Right renal cortex interstitium (tissue), 3 donors: ENCODE measurements at regions not wholly inside any gene's neighbourhood (a gene's known extent, or its start where the extent isn't known, plus 50 kb on each side); places are given as distances from the start of the nearest gene placed in this dataset.
"Not testable (repeated sequence)": the region's sequence is repeated elsewhere in the genome, so short reads cannot be mapped to it uniquely, and the experiment has no call there.

ENCODE experiments used
- DNase-seq, 3 donors: peaks; one replicate each; pipeline ENCODE4 v3.0.0-alpha.2; 2013; ENCODE audit warnings: low read depth in 3 of 3, low spot score in 2 of 3

DNA sequence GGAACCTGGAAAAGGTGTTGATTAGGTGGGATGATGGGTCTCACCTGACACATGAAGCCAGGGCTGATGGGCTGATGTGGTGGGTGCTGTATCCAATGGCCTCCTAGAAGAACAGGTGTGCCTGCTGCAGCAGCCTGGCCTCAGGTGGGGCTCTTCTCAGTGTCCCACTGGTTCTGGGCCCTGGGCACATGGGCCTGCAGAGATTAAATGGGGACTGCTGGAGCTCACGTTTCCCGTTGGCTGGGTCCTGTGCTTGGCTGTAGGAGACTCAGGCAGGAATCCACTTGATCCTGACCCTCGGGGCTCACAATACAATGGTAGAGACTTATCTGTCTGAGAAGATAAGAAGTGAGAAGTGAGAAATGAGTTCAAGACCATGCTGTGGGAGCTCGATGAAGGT lies 170.9 kb downstream of the KCNS3 start:
- no peak for DNase-seq

DNA sequence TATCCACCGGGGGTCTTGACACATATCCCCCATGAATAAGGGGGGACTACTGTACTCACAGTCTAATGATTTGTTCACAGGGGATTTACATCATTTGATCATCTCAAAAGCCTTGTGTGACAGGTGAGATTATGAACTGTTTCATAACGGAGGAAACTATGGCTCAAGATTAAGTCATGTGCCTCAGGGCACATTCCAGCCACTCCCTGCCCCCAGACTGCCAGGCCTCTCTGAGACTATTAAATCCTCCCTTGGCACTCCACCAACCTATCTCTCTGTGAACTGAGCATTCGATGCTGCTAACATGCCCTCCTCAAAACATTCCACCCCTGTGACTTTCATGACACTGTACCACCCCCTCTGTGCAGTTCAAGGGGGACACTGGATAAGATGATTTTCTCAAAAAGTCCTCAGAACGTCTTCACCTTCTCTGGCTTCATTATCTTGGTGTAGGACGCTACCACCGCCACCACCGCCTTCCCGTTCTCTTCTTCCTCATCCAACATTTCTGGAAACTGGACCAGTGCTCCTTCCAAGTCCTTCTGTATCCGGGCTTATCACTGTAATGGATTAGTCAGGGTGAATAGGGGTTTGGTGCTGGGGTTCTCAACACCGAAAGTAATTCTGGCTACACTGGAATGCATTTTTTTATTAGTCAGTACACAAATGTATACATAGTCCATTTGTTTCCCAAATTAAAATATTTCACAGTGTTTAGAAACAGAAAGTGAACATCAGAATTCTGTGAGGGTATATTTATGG lies 169.6 kb downstream of the KCNS3 start:
- no peak for DNase-seq

DNA sequence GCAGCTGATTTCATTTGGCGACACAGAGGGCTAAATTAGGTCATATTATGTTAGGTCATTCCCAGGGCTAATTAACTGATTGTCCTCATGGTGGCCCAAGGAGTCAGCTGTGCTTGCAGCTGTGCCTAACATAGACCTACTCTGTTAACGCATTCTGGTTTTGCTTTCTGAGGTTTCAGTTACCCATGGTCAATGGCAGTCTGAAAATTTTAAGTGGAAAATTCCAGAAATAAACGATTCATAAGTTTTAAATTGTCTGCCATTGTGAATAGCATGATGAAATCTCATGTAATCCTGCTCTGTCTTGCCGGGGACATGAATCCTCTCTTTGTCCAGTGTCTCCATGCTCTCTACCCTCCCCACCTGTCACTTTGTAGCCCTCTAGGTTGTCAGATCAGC lies 168.7 kb downstream of the KCNS3 start:
- no peak for DNase-seq

GRCh38 chr2:18046558-18047212 lies 168.2 kb downstream of the KCNS3 start:
- no peak for DNase-seq

DNA sequence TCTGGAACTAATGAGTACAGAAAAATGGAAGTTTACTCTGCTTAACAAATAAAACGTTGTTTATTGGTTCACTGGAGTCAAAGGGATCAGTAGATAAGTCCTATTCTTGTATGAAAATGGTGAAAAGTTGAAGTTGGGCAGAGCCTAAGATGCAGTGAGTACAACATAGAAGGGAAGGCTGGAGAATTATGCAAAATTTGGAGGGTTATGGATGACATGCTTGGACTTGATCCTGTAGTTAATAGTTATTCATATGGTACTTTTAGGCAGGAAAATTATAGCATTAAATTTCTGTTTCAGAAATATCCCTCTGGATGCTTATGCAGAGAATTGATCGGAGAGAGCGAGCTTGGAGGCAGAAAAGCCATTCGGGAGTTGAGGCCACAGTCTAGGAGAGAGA lies 167.6 kb downstream of the KCNS3 start:
- DNase-seq = no peak

DNA sequence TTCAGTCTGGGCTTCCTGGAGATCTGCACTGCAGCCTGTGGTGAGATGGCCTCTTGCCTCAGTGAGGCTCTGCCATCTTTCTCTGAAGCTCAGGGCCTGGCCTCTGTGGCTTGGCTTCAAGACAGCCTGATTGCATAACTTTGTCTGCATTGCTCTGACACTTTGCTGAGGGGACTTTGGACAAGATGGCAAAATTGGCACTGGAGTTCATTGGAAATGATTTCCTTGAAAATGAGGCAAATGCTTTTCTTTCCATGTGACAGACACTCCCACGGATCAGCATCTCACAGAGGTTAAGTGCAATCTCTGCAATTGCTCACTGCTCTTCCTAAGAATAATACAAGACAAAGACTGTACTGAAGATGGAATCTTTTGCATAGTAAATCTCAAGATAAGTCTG lies 166.8 kb downstream of the KCNS3 start:
- no peak for DNase-seq

DNA sequence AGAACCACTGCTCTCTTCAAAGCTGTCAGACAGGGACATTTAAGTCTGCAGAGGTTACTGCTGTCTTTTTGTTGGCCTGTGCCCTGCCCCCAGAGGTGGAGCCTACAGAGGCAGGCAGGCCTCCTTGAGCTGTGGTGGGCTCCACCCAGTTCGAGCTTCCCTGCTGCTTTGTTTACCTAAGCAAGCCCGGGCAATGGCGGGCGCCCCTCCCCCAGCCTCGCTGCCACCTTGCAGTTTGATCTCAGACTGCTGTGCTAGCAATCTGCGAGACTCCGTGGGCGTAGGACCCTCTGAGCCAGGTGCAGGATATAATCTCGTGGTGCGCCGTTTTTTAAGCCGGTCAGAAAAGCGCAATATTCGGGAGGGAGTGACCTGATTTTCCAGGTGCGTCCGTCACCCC lies 138.9 kb downstream of the KCNS3 start:
- DNase-seq = not testable (repeated sequence)

DNA sequence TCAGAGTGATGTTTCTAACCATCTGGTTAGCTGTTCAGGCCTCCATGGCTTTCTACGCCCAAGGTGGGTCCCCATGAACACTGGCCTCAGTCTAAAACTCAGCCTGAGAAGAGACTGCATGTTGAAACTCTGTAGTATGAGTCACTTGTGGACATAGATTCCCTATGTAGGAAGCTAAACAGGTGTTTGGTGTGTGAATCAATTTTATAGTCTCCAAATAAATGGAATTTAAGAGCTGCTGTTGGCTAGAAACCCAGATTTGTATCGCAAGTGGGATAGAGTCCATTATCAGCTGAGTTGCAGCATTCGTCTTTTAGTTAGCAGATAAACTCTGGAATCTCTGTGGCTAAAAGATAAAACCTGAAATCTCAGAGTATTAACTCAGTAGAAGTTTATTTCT lies 131.4 kb downstream of the KCNS3 start:
- no peak for DNase-seq

DNA sequence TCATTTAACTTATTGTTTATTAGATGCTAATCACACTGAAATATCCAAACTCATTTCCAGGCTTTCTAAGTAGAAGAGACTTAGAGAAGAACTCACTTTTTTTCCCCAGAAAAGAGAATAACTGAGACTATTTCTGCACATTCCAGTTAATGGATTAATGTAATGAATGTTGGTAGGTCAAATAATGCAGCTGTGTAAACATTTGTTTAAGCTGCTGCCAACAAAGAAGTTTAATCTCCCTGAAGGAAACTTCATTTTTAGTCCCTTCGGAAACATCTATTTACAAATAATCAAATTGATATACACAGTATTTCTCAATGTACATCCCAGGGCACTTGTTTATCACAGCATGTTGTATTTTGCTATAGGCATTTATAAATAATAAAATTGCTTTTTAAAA lies 126.9 kb downstream of the KCNS3 start:
- peak in 1 of 3 donors; percentile 2 for DNase-seq

DNA sequence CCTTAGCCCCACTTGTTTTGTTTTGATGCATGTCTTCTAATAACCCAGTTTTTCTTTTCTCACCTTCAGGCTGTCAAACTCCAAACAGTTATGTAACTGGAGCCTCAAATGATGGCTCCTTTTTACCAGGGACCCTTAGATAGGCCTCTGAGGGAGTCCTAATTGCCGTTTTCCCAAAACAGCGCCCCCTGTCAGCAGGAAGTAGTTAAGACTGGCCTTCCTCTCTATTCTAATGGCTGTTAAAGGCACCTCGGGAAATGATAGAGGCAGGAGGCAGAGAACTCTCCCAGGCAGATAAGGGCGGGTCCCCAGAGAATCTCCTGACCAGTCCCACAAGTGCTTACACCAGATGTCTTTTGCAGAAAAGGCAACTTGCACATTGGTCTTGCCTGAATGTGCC lies 123.2 kb downstream of the KCNS3 start:
- DNase-seq = no peak

GRCh38 chr2:17996978-17997377 lies 118.5 kb downstream of the KCNS3 start:
- DNase-seq = no peak

DNA sequence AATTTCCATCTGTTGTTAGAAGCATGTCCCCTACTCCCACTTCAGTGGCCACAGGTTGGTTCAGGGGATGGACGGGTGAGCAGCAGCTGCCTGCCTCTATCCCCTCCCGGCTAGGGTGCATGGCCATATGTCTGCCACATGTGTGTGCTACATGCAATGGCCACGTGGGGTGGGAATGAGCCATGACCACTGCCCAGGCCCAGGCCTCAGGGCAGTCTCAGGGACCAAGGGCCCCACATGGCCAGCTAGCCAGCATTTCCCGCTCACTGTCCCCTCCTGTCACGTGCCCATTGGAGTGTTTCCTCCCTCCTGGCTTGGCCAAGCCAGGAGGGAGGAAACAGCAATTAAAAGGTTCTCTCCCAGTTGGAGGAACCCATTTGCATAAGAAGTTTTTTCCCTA lies 117.1 kb downstream of the KCNS3 start:
- no peak for DNase-seq
